HepG2 (cell line): ENCODE measurements at regions not wholly inside any gene's neighbourhood (a gene's known extent, or its start where the extent isn't known, plus 50 kb on each side); places are given as distances from the start of the nearest gene placed in this dataset.

Source experiments
- ATAC-seq: fragments of 200-7000 bp; cut with Tn5 transposase; 3 replicates; pipeline ENCODE4 v1.9.1; 2020; ENCODE audit warnings: mild to moderate bottlenecking, moderate library complexity
- BruUV-seq: library from RNA; stranded (reverse); fragments of 400-500 nt; replicated peaks from 2 replicates; lab custom pipeline; 2021; lab: Mats Ljungman, UMichigan
- CTCF ChIA-PET: fragments of 300-600 bp; formaldehyde crosslinking; extraction: SDS; loops from one replicate; lab custom pipeline; 2021; ENCODE audit warnings: low total read pairs, inconsistent platforms, low intra/inter-chr PET ratio; lab: Yijun Ruan, JAX
- POLR2A ChIA-PET: fragments of 350-600 bp; sonication (Branson Sonifier 250); formaldehyde crosslinking; loops from one replicate; lab custom pipeline; 2020; ENCODE audit warnings: antibody characterized with exemption, inconsistent platforms; lab: Yijun Ruan, JAX
- DNase-seq: peaks from one replicate; pipeline ENCODE4 v3.0.0-alpha.2; 2015; ENCODE audit warnings: low spot score
- FAIRE-seq: peaks from 3 replicates; lab custom pipeline; 2011; peaks lifted over from hg19 to GRCh38; lab: Jason Lieb, UNC
- H2AFZ ChIP-seq: one replicate; pipeline ENCODE4 v1.6.1; 2011; ENCODE audit warnings: low read length, inconsistent platforms
- H3K27ac ChIP-seq: fragments of 300-600 bp; 3 replicates; pipeline ENCODE4 v1.8.0; 2011; ENCODE audit warnings: mixed run types, mild to moderate bottlenecking, mixed read lengths, low read length, inconsistent platforms; ENCODE audit not compliant: insufficient read depth; ENCODE audit errors: extremely low read length
- H3K27me3 ChIP-seq, 2 experiments: fragments of 200-600 bp in 1 of 2; 2 replicates in 1 of 2; 3 replicates in 1 of 2; pipeline versions ENCODE4 v1.6.0 to v1.8.0; 2011; ENCODE audit warnings: low read length in 2 of 2, mild to moderate bottlenecking in 2 of 2, moderate library complexity in 2 of 2, inconsistent platforms in 1 of 2; ENCODE audit not compliant: insufficient read depth in 2 of 2, control insufficient read depth in 1 of 2
- H3K36me3 ChIP-seq, 2 experiments: fragments of 200-600 bp in 1 of 2; replicated peaks in 1 of 2; 2 replicates in 1 of 2; 3 replicates in 1 of 2; pipeline versions ENCODE4 v1.5.1 to v1.8.0; 2011; ENCODE audit warnings: low read length in 2 of 2, inconsistent platforms in 1 of 2; ENCODE audit not compliant: insufficient read depth in 2 of 2, control insufficient read depth in 1 of 2
- H3K4me1 ChIP-seq: 2 replicates; pipeline ENCODE4 v1.5.1; 2012; ENCODE audit warnings: low read length, inconsistent platforms; ENCODE audit not compliant: insufficient read depth
- H3K4me2 ChIP-seq: 2 replicates; pipeline ENCODE4 v1.6.0; 2011; ENCODE audit warnings: low read depth, low read length, inconsistent platforms
- H3K4me3 ChIP-seq, 3 experiments: fragments of 200-600 bp in 1 of 3; sonication (generic), shearing (Covaris generic) in 1 of 3; replicated peaks in 1 of 3; 2 replicates each; pipeline ENCODE4 v1.5.1; 2011 to 2016; ENCODE audit warnings: low read length in 3 of 3, inconsistent platforms in 2 of 3, low read depth in 2 of 3, mild to moderate bottlenecking in 2 of 3, control low read depth in 1 of 3, mixed read lengths in 1 of 3; ENCODE audit not compliant: insufficient read depth in 1 of 3
- H3K79me2 ChIP-seq: one replicate; pipeline ENCODE4 v1.6.1; 2011; ENCODE audit warnings: low read length, inconsistent platforms; ENCODE audit not compliant: insufficient read depth
- H3K9ac ChIP-seq: 2 replicates; pipeline ENCODE4 v1.6.0; 2011; ENCODE audit warnings: mild to moderate bottlenecking, low read depth, low read length, inconsistent platforms; ENCODE audit not compliant: insufficient read depth
- H3K9me3 ChIP-seq: 2 replicates; pipeline ENCODE4 v1.5.1; 2012; ENCODE audit warnings: mild to moderate bottlenecking, low read length
- H4K20me1 ChIP-seq: 2 replicates; pipeline ENCODE4 v1.6.0; 2011; ENCODE audit warnings: inconsistent platforms, mild to moderate bottlenecking, low read length, moderate library complexity; ENCODE audit not compliant: insufficient read depth
- ATF7-NPFF ChIP-seq: sonication (generic); formaldehyde crosslinking; IDR thresholded peaks from 2 replicates; pipeline ENCODE4 v1.8.1; 2023; ENCODE audit warnings: mild to moderate bottlenecking, low read depth, missing genetic modification reagents, moderate library complexity
- EZH2 ChIP-seq: conservative IDR thresholded peaks from 2 replicates; pipeline ENCODE4 v1.6.1; 2012; ENCODE audit warnings: mild to moderate bottlenecking, low read depth, low read length, moderate library complexity
- KDM3A ChIP-seq: IDR thresholded peaks from 2 replicates; pipeline ENCODE4 v1.6.1; 2018; ENCODE audit warnings: low read depth, missing compliant biosample characterization
- NCOR1 ChIP-seq: fragments of 200-600 bp; sonication (generic); IDR thresholded peaks from 2 replicates; pipeline ENCODE4 v1.7.0; 2017; ENCODE audit warnings: antibody characterized with exemption, low read length, borderline replicate concordance
- TP53 ChIP-seq: sonication (generic); formaldehyde crosslinking; conservative IDR thresholded peaks from 2 replicates; pipeline ENCODE4 v1.4.0; 2020; ENCODE audit warnings: missing genetic modification reagents
- ZFP82 ChIP-seq: sonication (generic); formaldehyde crosslinking; IDR thresholded peaks from 2 replicates; pipeline ENCODE4 v1.5.1; 2020; ENCODE audit warnings: mild to moderate bottlenecking, missing genetic modification reagents, borderline replicate concordance
- ZFP90 ChIP-seq: sonication (generic); formaldehyde crosslinking; IDR thresholded peaks from 2 replicates; pipeline ENCODE4 v1.8.0; 2022; ENCODE audit warnings: missing genetic modification reagents, mild to moderate bottlenecking, inconsistent platforms, borderline replicate concordance
- ZNF572 ChIP-seq: sonication (generic); formaldehyde crosslinking; IDR thresholded peaks from 2 replicates; pipeline ENCODE4 v1.5.1; 2020; ENCODE audit warnings: mild to moderate bottlenecking, missing genetic modification reagents
- ZNF766 ChIP-seq: sonication (generic); formaldehyde crosslinking; IDR thresholded peaks from 2 replicates; pipeline ENCODE4 v1.5.0; 2020; ENCODE audit warnings: missing genetic modification reagents, borderline replicate concordance
- WGBS: methylation state at CpG from one replicate; pipeline ENCODE4 v1.1.6; 2017; ENCODE audit warnings: low lambda C conversion rate; 5-methylcytosine and 5-hydroxymethylcytosine counted together
- in situ Hi-C: cut with HindIII; loops from 2 replicates; pipeline ENCODE4 v1.10.0; 2017; ENCODE audit warnings: low pct_unique_long_range_greater_than_20kb; ENCODE audit not compliant: extremely low pct_ligation_motif_present
- intact Hi-C: fragments of 100-400 bp; cut with micrococcal nuclease; formaldehyde crosslinking; loops from one replicate; pipeline ENCODE4 v1.10.0; 2022; ENCODE audit not compliant: unreplicated experiment
- TF ChIP-seq, protein P1 (sequence below): IDR thresholded peaks from 2 replicates; pipeline ENCODE4 v1.6.1; 2016; ENCODE audit warnings: missing biosample characterization, missing genetic modification reagents, low read depth
- TF ChIP-seq, protein P2 (sequence below): sonication (generic); formaldehyde crosslinking; IDR thresholded peaks from 2 replicates; pipeline ENCODE4 v1.4.0; 2020; ENCODE audit warnings: mild to moderate bottlenecking, missing genetic modification reagents

DNA sequence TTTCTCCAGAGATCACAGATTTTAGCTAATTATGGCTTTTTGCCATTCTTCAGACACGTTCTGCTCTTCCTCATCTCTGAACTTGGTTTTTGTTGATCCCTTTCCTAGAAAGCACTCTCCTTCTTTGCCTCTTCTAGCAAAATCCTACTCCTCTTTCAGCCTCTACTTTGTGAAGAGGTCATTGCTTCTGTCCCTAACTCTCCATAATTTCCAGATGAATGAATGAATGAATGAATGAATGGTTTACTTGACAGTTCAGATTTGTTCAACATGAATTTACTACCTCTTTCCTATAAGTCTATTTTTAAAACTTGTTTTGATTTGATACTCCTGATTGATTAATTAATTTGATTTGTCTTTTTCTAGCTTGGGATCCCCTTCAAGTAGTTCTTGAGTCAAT, 94.0 kb upstream of the IFNGR1 start:
- CTCF ChIA-PET: interaction anchor here (1.2 to 2.4 kb wide), 2 partner anchors 102 to 219 kb away, joined by 4 to 16 read pairs; no protein-coding TSS in a partner anchor
- intact Hi-C loops (no loop called here), in situ Hi-C loops (loop anchor here (10.0 kb wide), 1 partner anchor 218 kb away; no protein-coding TSS in a partner anchor)
- no TSS peak for BruUV-seq
- Histone ChIP-seq H3K79me2 (no peaks in the 10 kb centered on the region), H3K9me3 (no peaks in the 10 kb centered on the region), H3K36me3 (no peaks in the 10 kb centered on the region), H3K4me1 (peaks cover 41% of the 10 kb centered on the region), H3K27ac (no peak overlapping the region), H4K20me1 (no peaks in the 10 kb centered on the region), H3K27me3 (no peaks in the 10 kb centered on the region), H3K4me3 (no peak overlapping the region), H2AFZ (no peak overlapping the region), H3K4me2 (no peak overlapping the region), H3K9ac (no peak overlapping the region)
- no peak for DNase-seq
- FAIRE-seq: no peak
- 96% methylated on average over 1 of the region's 1 CpG for WGBS
- ATAC-seq: no peak
- POLR2A ChIA-PET: no interaction called here
- TF ChIP-seq, protein P1, sequence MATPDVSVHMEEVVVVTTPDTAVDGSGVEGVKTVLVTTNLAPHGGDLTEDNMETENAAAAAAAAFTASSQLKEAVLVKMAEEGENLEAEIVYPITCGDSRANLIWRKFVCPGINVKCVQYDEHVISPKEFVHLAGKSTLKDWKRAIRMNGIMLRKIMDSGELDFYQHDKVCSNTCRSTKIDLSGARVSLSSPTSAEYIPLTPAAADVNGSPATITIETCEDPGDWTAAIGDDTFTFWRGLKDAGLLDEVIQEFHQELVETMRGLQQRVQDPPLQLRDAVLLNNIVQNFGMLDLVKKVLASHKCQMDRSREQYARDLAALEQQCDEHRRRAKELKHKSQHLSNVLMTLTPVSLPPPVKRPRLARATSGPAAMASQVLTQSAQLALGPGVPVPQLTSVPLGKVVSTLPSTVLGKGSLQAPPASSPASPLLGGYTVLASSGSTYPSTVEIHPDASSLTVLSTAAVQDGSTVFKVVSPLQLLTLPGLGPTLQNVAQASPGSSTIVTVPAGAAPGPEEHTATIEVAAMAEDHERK (CRISPR knock-in tag): no peak
- no peak for TF ChIP-seq KDM3A (CRISPR knock-in tag)
- no peak for TF ChIP-seq NCOR1
- TF ChIP-seq ZNF766 (CRISPR knock-in tag): no peak
- no peak for TF ChIP-seq ATF7-NPFF (CRISPR knock-in tag)
- no peak for TF ChIP-seq ZFP82 (CRISPR knock-in tag)
- TF ChIP-seq ZFP90 (CRISPR knock-in tag): no peak
- TF ChIP-seq EZH2: no peak
- TF ChIP-seq, protein P2, sequence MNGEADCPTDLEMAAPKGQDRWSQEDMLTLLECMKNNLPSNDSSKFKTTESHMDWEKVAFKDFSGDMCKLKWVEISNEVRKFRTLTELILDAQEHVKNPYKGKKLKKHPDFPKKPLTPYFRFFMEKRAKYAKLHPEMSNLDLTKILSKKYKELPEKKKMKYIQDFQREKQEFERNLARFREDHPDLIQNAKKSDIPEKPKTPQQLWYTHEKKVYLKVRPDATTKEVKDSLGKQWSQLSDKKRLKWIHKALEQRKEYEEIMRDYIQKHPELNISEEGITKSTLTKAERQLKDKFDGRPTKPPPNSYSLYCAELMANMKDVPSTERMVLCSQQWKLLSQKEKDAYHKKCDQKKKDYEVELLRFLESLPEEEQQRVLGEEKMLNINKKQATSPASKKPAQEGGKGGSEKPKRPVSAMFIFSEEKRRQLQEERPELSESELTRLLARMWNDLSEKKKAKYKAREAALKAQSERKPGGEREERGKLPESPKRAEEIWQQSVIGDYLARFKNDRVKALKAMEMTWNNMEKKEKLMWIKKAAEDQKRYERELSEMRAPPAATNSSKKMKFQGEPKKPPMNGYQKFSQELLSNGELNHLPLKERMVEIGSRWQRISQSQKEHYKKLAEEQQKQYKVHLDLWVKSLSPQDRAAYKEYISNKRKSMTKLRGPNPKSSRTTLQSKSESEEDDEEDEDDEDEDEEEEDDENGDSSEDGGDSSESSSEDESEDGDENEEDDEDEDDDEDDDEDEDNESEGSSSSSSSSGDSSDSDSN (CRISPR knock-in tag): no peak
- no peak for TF ChIP-seq TP53 (CRISPR knock-in tag)
- no peak for TF ChIP-seq ZNF572 (CRISPR knock-in tag)
